ENCODE measurements at regions not wholly inside any gene's neighbourhood (a gene's known extent, or its start where the extent isn't known, plus 50 kb on each side); places are given as distances from the start of the nearest gene placed in this dataset.

DNA sequence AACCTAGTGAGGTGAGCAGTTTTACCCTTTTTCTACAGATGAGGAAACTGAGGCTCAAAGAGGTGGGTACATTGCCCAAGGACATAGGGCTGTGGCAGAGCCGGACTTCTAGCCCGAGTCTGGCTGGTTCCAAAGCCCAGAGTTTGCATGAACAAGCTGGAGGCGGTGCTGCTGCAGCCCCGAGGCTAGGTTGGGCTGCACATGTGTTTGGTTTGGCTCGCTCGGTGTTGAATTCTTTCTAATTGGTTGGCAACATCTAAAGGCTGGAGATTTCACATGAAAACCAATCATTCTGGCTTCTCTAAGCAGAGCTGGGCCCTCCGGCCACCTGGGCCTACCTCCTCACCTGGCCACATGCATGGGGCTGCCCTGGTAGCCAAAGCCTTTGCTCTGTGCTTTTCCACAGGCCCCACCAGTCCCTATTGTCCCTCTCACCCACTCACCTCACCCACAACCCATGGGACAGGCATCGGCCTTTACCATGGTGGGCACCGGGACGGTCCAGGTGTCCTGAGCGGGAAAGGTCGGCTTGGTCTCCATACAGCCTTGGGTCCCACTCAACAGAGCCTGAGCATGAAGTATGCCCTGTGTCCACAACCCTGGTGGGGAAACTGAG is 262.3 kb downstream of the NSG2 start:
- Histone ChIP-seq H3K9me2 (ENCODE audit: insufficient read depth) (no peaks in the 10 kb centered on the region), H3K4me3 (no peak overlapping the region), H3K9me3 (ENCODE audit: low read depth) (no peaks in the 10 kb centered on the region), H3K36me3 (ENCODE audit: low read depth) (no peaks in the 10 kb centered on the region), H3K27ac (no peak overlapping the region), H3K27me3 (replicated peaks; ENCODE audit: insufficient read depth) (peaks cover 7% of the 10 kb centered on the region), H4K20me1 (ENCODE audit: insufficient read depth) (no peaks in the 10 kb centered on the region), H3K4me1 (ENCODE audit: insufficient read depth) (no peaks in the 10 kb centered on the region), H3K9ac (no peak overlapping the region), H3K4me2 (ENCODE audit: unreplicated experiment) (no peak overlapping the region), H3K79me2 (ENCODE audit: insufficient read depth) (no peaks in the 10 kb centered on the region), H2AFZ (no peak overlapping the region), H3F3A (ENCODE audit: insufficient read depth) (no peaks in the 10 kb centered on the region)
- no peak for TF ChIP-seq EZH2phosphoT487 (IDR thresholded peaks at IDR 0.05; ENCODE audit: insufficient read depth, low read depth)
- no peak for TF ChIP-seq EZH2 (IDR thresholded peaks at IDR 0.05; ENCODE audit: insufficient read depth, poor library complexity, severe bottlenecking)
- in situ Hi-C loops (cut with MboI) = no loop called here
- no peak for DNase-seq
- 48 to 51% methylated on average over 11 to 12 of the region's 12 CpGs for WGBS, 2 experiments (ENCODE audit: low coverage in 1 of 2, low lambda C conversion rate in 2 of 2, missing lambda C conversion rate in 2 of 2)

DNA sequence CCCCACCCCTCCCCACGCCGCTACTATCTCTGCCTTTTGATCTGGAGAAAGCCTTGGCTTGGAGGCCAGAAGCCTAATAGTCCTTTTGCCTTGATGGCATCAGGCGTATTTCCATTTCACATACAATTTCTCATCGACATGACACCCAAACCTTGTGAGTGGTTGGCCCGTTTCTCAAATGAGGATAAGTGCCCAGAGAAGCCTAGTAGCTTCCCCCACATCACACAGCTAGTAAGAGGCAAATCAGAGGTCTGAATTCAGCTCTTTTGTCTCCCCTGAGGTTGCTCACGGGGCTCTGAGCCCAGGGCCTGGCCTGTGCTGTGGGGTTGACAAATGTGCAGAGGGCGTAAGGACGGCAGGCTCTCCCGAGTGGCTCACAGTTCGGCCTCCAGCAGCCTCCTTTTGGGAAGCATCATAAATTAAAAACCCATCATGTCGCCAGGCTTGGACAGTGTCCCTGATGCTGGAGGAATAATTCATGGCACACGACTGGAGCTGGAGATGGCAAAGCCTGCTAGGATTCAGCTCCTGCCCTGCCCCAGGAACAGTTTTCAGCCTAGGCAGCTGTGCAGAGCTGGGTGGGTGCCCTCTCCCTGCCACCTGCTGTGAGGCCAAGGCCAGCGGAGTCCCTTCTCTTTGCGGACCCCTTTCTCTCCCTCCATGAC is 263.8 kb downstream of the NSG2 start:
- TF ChIP-seq EZH2 (IDR thresholded peaks at IDR 0.05; ENCODE audit: insufficient read depth, poor library complexity, severe bottlenecking) = no peak
- TF ChIP-seq EZH2phosphoT487 (IDR thresholded peaks at IDR 0.05; ENCODE audit: insufficient read depth, low read depth) = no peak
- H3K9me2 ChIP-seq (ENCODE audit: insufficient read depth) = no peaks in the 10 kb centered on the region
- WGBS, 2 experiments (ENCODE audit: low coverage in 1 of 2, low lambda C conversion rate in 2 of 2, missing lambda C conversion rate in 2 of 2) = 40 to 41% methylated on average over 14 of the region's 14 CpGs
- H3F3A ChIP-seq (ENCODE audit: insufficient read depth) = no peaks in the 10 kb centered on the region
- no peak overlapping the region for H3K4me3 ChIP-seq
- no peak overlapping the region for H2AFZ ChIP-seq
- peaks cover 20% of the 10 kb centered on the region for H3K27me3 ChIP-seq (replicated peaks; ENCODE audit: insufficient read depth)
- no peaks in the 10 kb centered on the region for H3K4me1 ChIP-seq (ENCODE audit: insufficient read depth)
- H3K9ac ChIP-seq = no peak overlapping the region
- no peak for DNase-seq
- H3K36me3 ChIP-seq (ENCODE audit: low read depth) = no peaks in the 10 kb centered on the region
- no peaks in the 10 kb centered on the region for H3K9me3 ChIP-seq (ENCODE audit: low read depth)
- H3K79me2 ChIP-seq (ENCODE audit: insufficient read depth) = no peaks in the 10 kb centered on the region
- no peak overlapping the region for H3K4me2 ChIP-seq (ENCODE audit: unreplicated experiment)
- in situ Hi-C loops (cut with MboI) = no loop called here
- no peak overlapping the region for H3K27ac ChIP-seq
- H4K20me1 ChIP-seq (ENCODE audit: insufficient read depth) = no peaks in the 10 kb centered on the region

DNA sequence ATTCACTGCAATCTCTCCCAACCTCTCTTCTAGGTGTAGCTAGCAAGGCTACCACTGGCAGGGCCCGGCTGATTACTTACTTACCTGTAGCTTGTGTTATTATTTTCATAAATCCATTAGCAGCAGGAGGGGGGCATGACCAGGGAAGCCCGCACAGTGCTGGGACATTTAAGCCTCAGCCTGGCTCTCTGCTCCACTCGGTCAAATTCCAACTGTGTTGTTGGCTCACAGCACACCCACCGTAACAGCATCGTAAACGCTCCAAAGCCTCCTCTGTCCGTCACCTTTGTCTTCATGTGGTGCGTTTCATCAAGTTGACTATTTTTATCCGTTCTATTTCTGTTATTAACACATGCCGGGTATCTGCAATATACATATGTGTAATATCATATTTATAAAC is 264.7 kb downstream of the NSG2 start:
- Histone ChIP-seq H4K20me1 (ENCODE audit: insufficient read depth) (no peaks in the 10 kb centered on the region), H3K79me2 (ENCODE audit: insufficient read depth) (no peaks in the 10 kb centered on the region), H3K9me3 (ENCODE audit: low read depth) (no peaks in the 10 kb centered on the region), H3K4me2 (ENCODE audit: unreplicated experiment) (no peak overlapping the region), H3K4me1 (ENCODE audit: insufficient read depth) (no peaks in the 10 kb centered on the region), H2AFZ (no peak overlapping the region), H3K27me3 (replicated peaks; ENCODE audit: insufficient read depth) (peaks cover 20% of the 10 kb centered on the region), H3K9ac (no peak overlapping the region), H3K36me3 (ENCODE audit: low read depth) (no peaks in the 10 kb centered on the region), H3F3A (ENCODE audit: insufficient read depth) (no peaks in the 10 kb centered on the region), H3K27ac (no peak overlapping the region), H3K4me3 (no peak overlapping the region), H3K9me2 (ENCODE audit: insufficient read depth) (no peaks in the 10 kb centered on the region)
- TF ChIP-seq EZH2phosphoT487 (IDR thresholded peaks at IDR 0.05; ENCODE audit: insufficient read depth, low read depth) (no peak), EZH2 (IDR thresholded peaks at IDR 0.05; ENCODE audit: insufficient read depth, poor library complexity, severe bottlenecking) (no peak)
- in situ Hi-C loops (cut with MboI) = loop anchor here (10.0 kb wide), 1 partner anchor 685 kb away; no protein-coding TSS in a partner anchor
- DNase-seq = no peak
- WGBS, 2 experiments (ENCODE audit: low coverage in 1 of 2, low lambda C conversion rate in 2 of 2, missing lambda C conversion rate in 2 of 2) = 59 to 60% methylated on average over 10 of the region's 10 CpGs

DNA sequence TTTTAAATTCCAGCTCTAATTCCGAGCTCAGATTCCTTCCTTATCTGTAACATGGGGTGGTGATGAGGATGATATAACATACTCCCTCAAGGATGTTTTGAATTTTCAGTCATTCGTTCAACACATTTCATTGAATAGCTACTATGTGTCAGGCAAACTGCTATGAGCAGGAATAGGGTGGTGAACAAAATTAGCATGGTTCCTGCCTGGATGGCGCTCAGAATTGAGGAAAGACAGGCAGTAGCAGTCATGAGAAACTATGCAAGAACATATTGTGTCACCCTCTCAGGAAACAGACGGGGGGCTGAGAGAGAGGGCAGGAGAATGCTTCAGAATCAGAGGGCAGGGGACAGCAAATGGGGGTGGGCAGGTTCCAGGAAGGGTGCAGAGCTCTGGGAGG is 265.2 kb downstream of the NSG2 start:
- in situ Hi-C loops (cut with MboI) = loop anchor here (10.0 kb wide), 1 partner anchor 686 kb away; no protein-coding TSS in a partner anchor
- DNase-seq = no peak
- 56 to 65% methylated on average over 4 of the region's 4 CpGs for WGBS, 2 experiments (ENCODE audit: low coverage in 1 of 2, low lambda C conversion rate in 2 of 2, missing lambda C conversion rate in 2 of 2)

More for the DNA sequence above, 265.2 kb downstream of the NSG2 start:
- no peaks in the 10 kb centered on the region for H3K79me2 ChIP-seq (ENCODE audit: insufficient read depth)
- no peaks in the 10 kb centered on the region for H3K36me3 ChIP-seq (ENCODE audit: low read depth)
- TF ChIP-seq EZH2phosphoT487 (IDR thresholded peaks at IDR 0.05; ENCODE audit: insufficient read depth, low read depth) (no peak), EZH2 (IDR thresholded peaks at IDR 0.05; ENCODE audit: insufficient read depth, poor library complexity, severe bottlenecking) (no peak)
- H3K4me3 ChIP-seq = no peak overlapping the region
- no peaks in the 10 kb centered on the region for H4K20me1 ChIP-seq (ENCODE audit: insufficient read depth)
- H3K9me3 ChIP-seq (ENCODE audit: low read depth) = no peaks in the 10 kb centered on the region
- no peak overlapping the region for H3K9ac ChIP-seq
- H3K9me2 ChIP-seq (ENCODE audit: insufficient read depth) = no peaks in the 10 kb centered on the region
- peaks cover 20% of the 10 kb centered on the region for H3K27me3 ChIP-seq (replicated peaks; ENCODE audit: insufficient read depth)
- no peak overlapping the region for H3K4me2 ChIP-seq (ENCODE audit: unreplicated experiment)
- H3F3A ChIP-seq (ENCODE audit: insufficient read depth) = no peaks in the 10 kb centered on the region
- H3K27ac ChIP-seq = no peak overlapping the region
- H3K4me1 ChIP-seq (ENCODE audit: insufficient read depth) = no peaks in the 10 kb centered on the region
- no peak overlapping the region for H2AFZ ChIP-seq
